Panc1 (cell line): ENCODE measurements at regions not wholly inside any gene's neighbourhood (a gene's known extent, or its start where the extent isn't known, plus 50 kb on each side); places are given as distances from the start of the nearest gene placed in this dataset.

Experiments used
- ATAC-seq: fragments of 200-7000 bp; cut with Tn5 transposase; 2 replicates; pipeline ENCODE4 v1.9.1; 2020; ENCODE audit warnings: mild to moderate bottlenecking, moderate library complexity
- BruUV-seq: library from RNA; stranded (reverse); fragments of 400-500 nt; replicated peaks from 2 replicates; lab custom pipeline; 2021; lab: Mats Ljungman, UMichigan
- CTCF ChIA-PET: fragments of 300-600 bp; sonication (Branson Sonifier 250); formaldehyde crosslinking; loops from one replicate; lab custom pipeline; 2022; ENCODE audit warnings: antibody characterized with exemption; lab: Charles Lee
- POLR2A ChIA-PET: fragments of 300-600 bp; sonication (Branson Sonifier 250); formaldehyde crosslinking; loops from one replicate; lab custom pipeline; 2022; ENCODE audit warnings: antibody characterized with exemption; lab: Charles Lee
- DNase-seq: peaks from one replicate; pipeline ENCODE4 v3.0.0-alpha.2; 2010; ENCODE audit warnings: low read depth, low spot score
- H3K27ac ChIP-seq: 2 replicates; pipeline ENCODE4 v1.5.1; 2011; ENCODE audit warnings: mild to moderate bottlenecking, low read length, inconsistent platforms
- H3K27me3 ChIP-seq: fragments of 200-500 bp; sonication (Bioruptor generic); 2 replicates; pipeline ENCODE4 v1.6.0; 2014; ENCODE audit warnings: low read length, inconsistent platforms; ENCODE audit not compliant: control insufficient read depth, insufficient read depth
- H3K36me3 ChIP-seq: fragments of 200-500 bp; sonication (Bioruptor generic); 2 replicates; pipeline ENCODE4 v1.5.1; 2014; ENCODE audit warnings: inconsistent platforms, mild to moderate bottlenecking, low read length, moderate library complexity; ENCODE audit not compliant: control insufficient read depth, insufficient read depth
- H3K4me1 ChIP-seq: 2 replicates; pipeline ENCODE4 v1.5.1; 2011; ENCODE audit warnings: inconsistent platforms, mild to moderate bottlenecking, low read length, moderate library complexity; ENCODE audit not compliant: control insufficient read depth, insufficient read depth
- H3K4me3 ChIP-seq, 2 experiments: 2 replicates each; pipeline ENCODE4 v1.5.1; 2011 to 2012; ENCODE audit warnings: low read depth in 2 of 2, low read length in 2 of 2, mild to moderate bottlenecking in 2 of 2, inconsistent platforms in 1 of 2, moderate library complexity in 1 of 2
- H3K9me3 ChIP-seq: fragments of 200-500 bp; sonication (Bioruptor generic); 2 replicates; pipeline ENCODE4 v1.5.1; 2014; ENCODE audit warnings: low read depth, mild to moderate bottlenecking, inconsistent platforms, low read length, moderate library complexity; ENCODE audit not compliant: control insufficient read depth, insufficient read depth
- CTCF ChIP-seq: fragments of 450-650 bp; IDR thresholded peaks from 2 replicates; pipeline ENCODE4 v1.5.1; 2017; ENCODE audit warnings: mild to moderate bottlenecking
- POLR2AphosphoS5 ChIP-seq: IDR thresholded peaks from 2 replicates; pipeline ENCODE4 v1.6.1; 2012; ENCODE audit warnings: mild to moderate bottlenecking, low read depth, low read length, moderate library complexity
- REST ChIP-seq, 2 experiments: IDR thresholded peaks; 2 replicates each; pipeline ENCODE4 v1.6.1; 2011 to 2012; ENCODE audit warnings: low read depth in 2 of 2, control low read depth in 1 of 2, low read length in 1 of 2, mild to moderate bottlenecking in 1 of 2, moderate library complexity in 1 of 2; ENCODE audit not compliant: insufficient read depth in 1 of 2
- SIN3A ChIP-seq: IDR thresholded peaks from 2 replicates; pipeline ENCODE4 v1.6.1; 2012; ENCODE audit warnings: low read depth, mild to moderate bottlenecking, low read length, moderate library complexity, borderline replicate concordance; ENCODE audit not compliant: insufficient read depth
- TCF7L2 ChIP-seq: IDR thresholded peaks from 2 replicates; pipeline ENCODE4 v1.6.1; 2011; ENCODE audit warnings: mild to moderate bottlenecking, low read depth, low read length, inconsistent platforms
- in situ Hi-C: cut with HindIII; loops from 2 replicates; pipeline ENCODE4 v1.10.0; 2016; ENCODE audit warnings: low sequenced_read_pairs, low pct_unique_long_range_greater_than_20kb
- intact Hi-C: fragments of 100-400 bp; cut with micrococcal nuclease; formaldehyde crosslinking; loops from one replicate; pipeline ENCODE4 v1.10.0; 2022; ENCODE audit not compliant: unreplicated experiment

- intact Hi-C loops (no loop called here), in situ Hi-C loops (no loop called here)
- Histone ChIP-seq H3K27me3 (no peaks in the 10 kb centered on the region), H3K27ac (no peak overlapping the region), H3K9me3 (no peaks in the 10 kb centered on the region), H3K4me3 (no peak overlapping the region), H3K4me1 (no peaks in the 10 kb centered on the region), H3K36me3 (no peaks in the 10 kb centered on the region)
- TF ChIP-seq TCF7L2: no peak
- no peak for TF ChIP-seq CTCF
- TF ChIP-seq REST (IDR thresholded peaks at IDR 0.05; ENCODE audit: insufficient read depth in 1 of 2, low read depth in 2 of 2, low read length in 1 of 2): no peak
- no peak for TF ChIP-seq SIN3A
- TF ChIP-seq POLR2AphosphoS5: no peak
- DNase-seq (no peak), ATAC-seq (no peak)
- POLR2A ChIA-PET: no interaction called here
- CTCF ChIA-PET: no interaction called here
- no TSS peak for BruUV-seq
Measured at GRCh38 chr9:78582821-78583220, 285.9 kb downstream of the PSAT1 start.

GRCh38 chr9:78584589-78584988 lies 287.7 kb downstream of the PSAT1 start:
- BruUV-seq: no TSS peak
- ChIA-PET CTCF (no interaction called here), POLR2A (no interaction called here)
- no peak for ATAC-seq
- Histone ChIP-seq H3K27me3 (no peaks in the 10 kb centered on the region), H3K9me3 (no peaks in the 10 kb centered on the region), H3K4me1 (no peaks in the 10 kb centered on the region), H3K27ac (no peak overlapping the region), H3K4me3 (no peak overlapping the region), H3K36me3 (no peaks in the 10 kb centered on the region)
- no peak for DNase-seq
- intact Hi-C loops (no loop called here), in situ Hi-C loops (no loop called here)
- TF ChIP-seq CTCF (no peak), POLR2AphosphoS5 (no peak)

GRCh38 chr9:78585909-78586308 lies 289.0 kb downstream of the PSAT1 start:
- intact Hi-C loops: no loop called here
- no peak overlapping the region for H3K4me3 ChIP-seq
- no TSS peak for BruUV-seq
- no peaks in the 10 kb centered on the region for H3K36me3 ChIP-seq
- CTCF ChIA-PET: no interaction called here
- POLR2A ChIA-PET: no interaction called here
- no peak for DNase-seq
- H3K27me3 ChIP-seq: no peaks in the 10 kb centered on the region
- in situ Hi-C loops: no loop called here
- H3K9me3 ChIP-seq: no peaks in the 10 kb centered on the region
- H3K27ac ChIP-seq: no peak overlapping the region
- ATAC-seq: no peak
- TF ChIP-seq CTCF (no peak), POLR2AphosphoS5 (no peak), SIN3A (no peak), REST (IDR thresholded peaks at IDR 0.05; ENCODE audit: insufficient read depth in 1 of 2, low read depth in 2 of 2, low read length in 1 of 2) (no peak), TCF7L2 (no peak)
- H3K4me1 ChIP-seq: no peaks in the 10 kb centered on the region
